Germinal center (tissue), 1 donor: ENCODE measurements at regions not wholly inside any gene's neighbourhood (a gene's known extent, or its start where the extent isn't known, plus 50 kb on each side); places are given as distances from the start of the nearest gene placed in this dataset.

Experiments
- DNase-seq: peaks from one replicate; pipeline ENCODE4 v3.0.0; 2012; ENCODE audit warnings: mixed read lengths, low spot score

DNA sequence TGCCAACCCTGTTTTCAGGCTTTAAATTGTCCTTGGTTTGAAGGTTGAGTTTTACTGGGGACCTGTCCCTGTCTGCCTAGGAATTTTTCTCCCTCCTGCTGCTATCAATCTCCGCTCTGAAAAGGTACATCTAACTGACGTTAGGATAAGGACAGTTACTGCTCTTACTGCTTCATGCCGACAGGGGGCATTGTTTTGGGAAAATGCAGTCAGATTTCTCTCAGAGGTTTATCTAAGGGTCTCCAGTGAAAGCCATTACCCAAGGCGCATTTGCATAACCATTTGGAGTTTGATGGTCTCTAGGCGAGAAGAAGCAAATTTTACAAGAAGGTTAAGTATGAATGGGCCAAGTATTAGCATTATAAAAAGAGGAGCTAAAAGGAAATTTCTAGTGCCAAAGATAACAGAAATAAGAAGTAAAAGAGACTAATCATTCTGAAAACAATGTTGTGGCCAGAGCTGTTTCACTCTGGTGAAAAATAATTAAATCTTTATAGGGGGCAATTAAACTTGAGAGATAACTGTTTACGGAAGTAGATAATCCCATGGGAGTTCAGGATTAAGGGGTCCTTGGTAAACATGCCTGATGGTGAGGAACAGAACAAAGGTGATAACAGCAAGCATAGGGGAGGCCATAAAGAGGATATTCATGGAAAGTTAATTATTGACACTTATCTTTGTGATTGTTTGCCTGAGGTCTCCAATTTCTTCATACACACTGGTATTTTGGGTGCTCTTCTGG is 605.0 kb downstream of the MTRR start:
- no peak for DNase-seq

DNA sequence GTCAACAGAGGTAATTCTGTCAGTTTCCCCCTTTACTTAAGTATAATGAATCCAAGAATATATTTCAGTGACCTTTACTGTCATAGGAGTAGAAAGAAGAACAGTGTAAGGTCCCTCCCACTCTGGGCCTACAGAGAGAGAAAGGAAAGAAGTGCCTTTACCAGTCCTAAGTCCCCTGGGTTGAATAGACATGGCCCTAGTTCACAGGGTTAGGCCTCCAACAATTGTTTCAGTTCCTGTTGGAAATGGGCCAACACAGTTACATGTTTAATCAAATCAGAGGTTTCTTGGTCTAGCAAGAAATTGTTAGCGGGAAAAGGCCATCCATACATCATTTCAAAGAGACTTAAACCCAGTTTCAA is 605.6 kb downstream of the MTRR start:
- DNase-seq = no peak

GRCh38 chr5:8478326-8478725 is 609.4 kb downstream of the MTRR start:
- no peak for DNase-seq

DNA sequence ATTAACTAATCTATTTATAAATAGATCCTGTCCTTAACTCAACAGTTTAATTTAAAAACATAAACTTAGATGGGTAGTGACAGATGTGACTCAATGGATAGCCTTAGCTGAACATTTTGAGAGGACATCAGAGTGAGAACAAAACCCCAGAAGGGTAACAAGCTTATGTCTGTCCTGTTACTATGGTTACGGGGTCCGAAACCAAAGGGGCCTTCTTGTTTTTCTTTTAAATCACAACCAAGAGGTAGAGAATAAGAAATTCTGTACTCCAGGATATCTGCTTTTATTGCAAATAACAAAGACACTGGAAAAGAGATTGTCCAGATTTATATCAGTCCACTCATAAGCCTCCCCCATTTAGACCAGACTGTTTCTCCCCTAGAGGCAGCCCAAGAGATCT is 612.1 kb downstream of the MTRR start:
- DNase-seq = no peak

DNA sequence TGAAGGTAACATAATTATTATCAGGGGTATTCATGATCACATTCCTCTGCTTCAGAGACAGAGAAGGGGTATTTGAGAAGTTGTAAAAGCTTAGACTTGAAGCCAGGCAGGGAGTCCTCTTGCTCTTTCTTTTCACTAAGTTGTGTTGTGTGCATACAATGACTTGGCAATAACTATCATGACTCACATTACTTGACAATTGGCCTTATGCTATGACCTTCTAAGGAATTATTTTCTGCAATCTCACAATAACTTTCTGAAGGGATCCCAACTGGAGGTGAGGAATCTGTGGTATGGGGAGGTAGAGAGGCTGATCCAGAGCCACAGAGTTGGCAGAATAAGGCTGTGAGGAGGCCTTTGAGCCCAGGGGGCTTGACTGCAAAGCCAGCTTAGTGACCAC is 622.3 kb downstream of the MTRR start:
- no peak for DNase-seq

DNA sequence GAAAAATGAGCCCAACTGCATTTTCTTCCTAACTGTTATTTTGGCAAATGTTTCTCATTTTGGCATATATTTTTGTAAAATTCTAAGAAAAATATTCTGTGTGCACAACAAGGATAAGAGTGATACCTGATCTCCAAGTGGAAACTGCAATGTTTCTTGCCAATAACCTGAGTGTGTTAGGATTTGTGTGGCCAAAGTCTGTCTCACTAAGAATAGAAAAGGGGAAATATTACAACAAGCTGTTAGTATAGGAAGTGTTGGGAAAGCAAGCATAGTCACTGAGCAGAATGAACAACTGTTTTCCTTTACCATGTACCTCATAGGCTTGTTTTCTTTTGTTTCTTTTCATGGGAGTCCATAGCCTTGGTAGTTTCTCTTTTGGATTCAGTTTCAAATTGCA is 624.2 kb downstream of the MTRR start:
- DNase-seq = no peak

DNA sequence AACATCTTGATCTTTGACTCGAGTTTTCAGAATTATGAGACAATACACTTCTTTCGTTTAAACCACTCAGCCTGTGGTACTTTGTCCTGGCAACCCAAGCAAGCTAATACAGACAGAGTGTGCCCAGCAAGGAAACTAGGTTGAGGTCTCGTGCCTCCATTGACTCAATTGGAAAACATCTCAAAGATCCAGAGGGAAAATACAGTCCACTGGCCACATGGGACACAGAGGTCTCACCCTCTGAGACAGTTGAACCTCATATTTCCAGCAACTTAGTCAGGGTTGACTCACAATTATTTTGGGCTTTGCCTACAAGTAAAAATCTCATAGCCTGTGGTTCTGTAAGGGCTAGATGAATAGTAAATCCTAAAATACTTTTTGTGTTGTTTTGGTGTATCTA is 631.5 kb downstream of the MTRR start:
- no peak for DNase-seq

DNA sequence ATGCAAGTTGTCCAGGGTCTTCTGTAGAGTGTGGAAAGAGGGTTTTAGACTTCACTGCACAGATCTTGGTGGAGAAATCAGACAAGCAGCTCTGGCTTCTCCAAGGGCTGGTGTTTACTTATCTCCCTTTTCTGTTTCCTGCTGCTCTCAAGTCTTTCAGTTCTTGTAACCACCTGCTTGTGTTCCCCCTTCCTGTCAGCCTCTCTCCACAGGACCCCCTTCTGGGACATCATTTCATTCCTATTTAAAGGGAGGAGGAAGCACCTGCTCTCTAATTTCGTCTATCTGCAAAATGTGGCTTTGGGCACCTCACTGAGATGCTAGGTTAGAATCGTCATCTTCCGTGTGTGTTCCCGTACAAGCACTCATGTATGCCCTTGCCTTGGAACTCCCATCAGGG is 636.2 kb downstream of the MTRR start:
- no peak for DNase-seq

DNA sequence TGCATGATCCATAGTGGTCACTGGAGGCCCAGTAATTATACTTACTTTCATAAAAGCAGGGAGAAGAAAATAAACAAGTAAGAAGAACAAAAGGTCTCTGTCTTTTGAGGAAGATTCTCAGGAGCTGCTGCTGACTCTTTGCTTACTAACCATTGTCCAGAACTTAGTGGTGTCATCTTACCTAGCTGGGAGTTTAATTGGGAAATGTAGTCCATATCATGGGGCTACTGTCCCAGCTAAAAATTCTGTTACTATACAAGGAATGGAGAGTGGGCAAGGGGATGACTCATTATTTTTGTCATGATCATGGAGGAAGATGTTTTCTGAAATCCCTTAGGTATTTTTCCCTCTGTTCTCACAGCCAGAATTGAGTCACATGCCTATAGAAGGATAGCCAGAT is 639.3 kb downstream of the MTRR start:
- DNase-seq = no peak

DNA sequence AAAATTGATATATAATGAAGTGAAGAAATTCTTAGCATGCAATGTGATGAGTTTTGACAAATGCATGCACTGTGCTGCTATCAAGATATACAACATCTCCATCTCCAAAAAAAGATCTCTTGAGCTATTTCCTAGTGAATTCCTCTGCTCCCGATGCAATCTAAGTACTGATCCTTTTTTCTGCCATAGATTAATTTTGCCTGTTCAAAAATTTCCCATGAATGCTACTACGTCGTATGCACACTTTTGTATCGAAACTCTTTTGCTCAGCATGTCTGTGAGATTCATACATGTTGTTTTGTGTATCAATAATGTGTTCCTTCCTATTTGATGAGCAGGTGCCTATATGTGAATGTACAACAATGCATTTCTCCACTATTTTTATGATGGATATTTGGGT is 647.4 kb downstream of the MTRR start:
- DNase-seq = no peak

- DNase-seq = no peak
Observed at GRCh38 chr5:8517456-8517855, 648.5 kb downstream of the MTRR start.

DNA sequence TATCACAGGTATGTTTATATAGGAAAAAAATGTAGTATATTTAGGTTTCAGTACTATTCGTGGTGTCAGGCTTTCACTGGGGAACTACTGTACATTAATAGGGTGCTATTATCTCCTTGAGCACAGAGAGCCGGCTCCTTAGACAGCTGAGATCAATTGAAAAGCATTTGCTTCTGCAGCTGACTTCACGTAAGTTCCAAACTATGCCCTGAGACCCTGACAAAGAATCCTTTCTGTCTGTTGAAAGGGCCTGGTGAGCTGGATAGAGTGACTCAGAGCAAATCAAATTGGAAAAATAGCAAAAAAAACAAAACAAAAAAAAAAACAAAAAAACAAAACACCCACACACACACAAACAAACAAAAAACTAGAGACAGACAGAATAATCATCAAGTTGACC is 652.0 kb downstream of the MTRR start:
- no peak for DNase-seq

DNA sequence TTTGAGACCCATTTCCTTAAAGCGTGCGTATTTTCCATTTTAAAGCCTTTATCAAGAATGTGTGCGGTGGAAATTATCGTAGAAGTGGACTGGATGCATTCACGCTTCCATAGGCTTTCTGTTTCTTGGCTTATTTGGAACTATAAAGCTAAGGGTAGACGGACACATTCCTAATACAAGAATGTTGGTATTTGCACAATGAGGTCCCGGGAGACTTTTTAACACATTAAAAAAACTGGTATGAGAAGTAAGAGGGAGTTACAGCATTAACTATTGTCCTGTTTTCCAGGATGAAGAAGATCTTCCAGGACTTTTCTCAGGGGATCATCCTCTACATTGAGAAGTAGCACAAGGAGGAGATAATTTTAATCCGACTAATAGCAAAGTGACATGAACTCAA is 653.0 kb downstream of the MTRR start:
- DNase-seq = no peak

DNA sequence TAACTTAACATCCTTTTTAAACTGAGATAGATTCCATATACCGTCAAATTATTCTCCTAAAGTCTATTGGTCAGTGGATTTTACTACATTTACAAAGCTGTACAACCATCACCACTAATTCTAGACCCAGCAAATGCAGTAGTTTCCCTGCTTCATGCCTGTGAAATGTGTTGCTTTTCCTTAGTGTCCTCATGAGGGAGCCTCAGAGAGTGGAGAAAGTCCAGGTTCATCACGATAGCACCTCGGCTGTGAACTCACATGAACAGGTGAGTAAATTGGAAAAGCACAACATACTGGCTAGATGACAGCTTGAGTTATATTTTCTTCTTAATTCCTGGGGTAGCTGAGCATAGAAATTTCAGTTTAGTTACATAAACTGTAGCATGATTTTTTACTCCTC is 653.7 kb downstream of the MTRR start:
- no peak for DNase-seq

DNA sequence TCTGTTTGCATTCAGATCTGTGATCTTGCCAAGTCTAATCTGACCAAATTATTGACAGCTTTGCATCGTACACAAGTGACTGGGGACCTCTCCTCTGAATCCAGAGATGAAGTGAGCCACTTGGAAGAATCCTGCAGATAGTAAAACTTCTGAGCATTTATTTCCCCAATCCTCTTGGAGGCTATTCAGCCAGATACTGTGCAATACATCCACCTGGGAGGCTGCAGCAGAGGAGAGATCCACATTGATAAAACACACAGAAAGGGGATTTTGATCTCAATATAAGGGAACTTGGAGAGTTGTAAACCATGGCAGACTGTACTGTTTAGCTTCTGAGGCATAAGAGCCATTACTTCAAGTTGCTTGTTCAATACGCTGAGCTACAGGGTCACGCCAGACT is 654.6 kb downstream of the MTRR start:
- no peak for DNase-seq

DNA sequence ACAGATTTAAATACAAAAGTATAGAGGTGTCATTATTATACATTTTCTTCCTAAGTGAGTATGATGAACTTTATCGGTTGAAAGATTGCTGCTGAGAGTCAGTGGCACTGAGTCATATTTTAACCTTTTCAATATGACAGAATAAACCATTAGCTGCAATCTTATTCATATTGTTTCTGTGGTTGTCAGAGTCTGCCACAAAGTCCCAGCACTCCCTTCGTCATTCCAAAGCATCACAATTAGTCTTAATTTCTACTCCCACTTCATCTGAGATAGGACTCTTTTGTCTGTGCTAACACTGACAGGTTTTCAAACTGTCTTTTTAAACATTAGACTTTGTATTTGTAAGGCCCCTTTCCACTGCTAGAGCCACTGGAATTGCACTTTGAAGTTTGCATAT is 656.9 kb downstream of the MTRR start:
- DNase-seq = no peak

- no peak for DNase-seq
Observed at GRCh38 chr5:8528106-8528505, 659.2 kb downstream of the MTRR start.

GRCh38 chr5:8538821-8539220 is 669.9 kb downstream of the MTRR start:
- no peak for DNase-seq

GRCh38 chr5:8540317-8540716 is 671.4 kb downstream of the MTRR start:
- no peak for DNase-seq

DNA sequence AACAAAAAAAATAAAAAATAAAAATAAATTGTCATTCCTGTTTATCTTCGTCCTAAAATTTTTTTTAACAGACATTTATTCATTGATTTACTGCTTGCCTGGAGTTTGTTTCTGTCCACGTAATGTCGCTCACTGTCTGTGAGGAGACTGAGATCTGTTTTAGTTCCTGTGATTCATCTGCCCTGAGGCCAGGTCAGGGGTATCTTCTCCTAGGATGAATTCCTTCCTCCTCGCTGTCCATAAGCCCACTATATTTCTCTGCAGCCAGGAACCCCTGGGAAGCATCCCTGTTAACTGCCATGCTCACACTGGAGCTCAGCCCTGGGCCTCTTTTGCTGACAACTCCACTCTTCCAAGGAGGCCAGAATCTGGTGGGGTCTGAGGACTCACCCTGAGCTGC is 682.0 kb downstream of the MTRR start:
- DNase-seq = no peak

- no peak for DNase-seq
Observed at GRCh38 chr5:8553364-8553763, 684.4 kb downstream of the MTRR start.

DNA sequence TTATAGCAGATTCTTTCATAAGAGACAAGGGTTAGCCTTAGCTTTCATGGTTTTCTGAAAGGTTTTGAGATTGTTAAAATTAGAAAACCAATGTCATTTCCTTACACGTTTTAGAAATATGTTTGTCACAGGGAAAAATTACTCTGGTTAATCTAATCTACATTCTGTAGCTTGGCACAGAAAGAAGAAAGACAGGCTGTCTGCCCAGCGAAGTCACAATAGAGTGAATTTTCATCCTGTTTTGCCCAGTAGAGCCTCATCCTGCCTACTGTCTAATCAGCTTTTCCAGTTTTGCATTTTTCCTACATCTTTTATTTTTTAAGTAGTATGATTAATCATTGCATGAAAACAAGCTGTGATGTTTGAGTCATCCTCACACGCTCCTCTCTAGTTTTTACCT is 688.8 kb downstream of the MTRR start:
- DNase-seq = no peak

GRCh38 chr5:8560776-8561175 is 691.8 kb downstream of the MTRR start:
- DNase-seq = no peak

- no peak for DNase-seq
Observed at GRCh38 chr5:8561224-8561840, 692.4 kb downstream of the MTRR start.
